Ammon's horn (tissue), 1 donor: ENCODE measurements at regions not wholly inside any gene's neighbourhood (a gene's known extent, or its start where the extent isn't known, plus 50 kb on each side); places are given as distances from the start of the nearest gene placed in this dataset.

Experiments
- DNase-seq: peaks from one replicate; pipeline ENCODE4 v3.0.0-alpha.2; 2016; ENCODE audit warnings: low spot score

DNA sequence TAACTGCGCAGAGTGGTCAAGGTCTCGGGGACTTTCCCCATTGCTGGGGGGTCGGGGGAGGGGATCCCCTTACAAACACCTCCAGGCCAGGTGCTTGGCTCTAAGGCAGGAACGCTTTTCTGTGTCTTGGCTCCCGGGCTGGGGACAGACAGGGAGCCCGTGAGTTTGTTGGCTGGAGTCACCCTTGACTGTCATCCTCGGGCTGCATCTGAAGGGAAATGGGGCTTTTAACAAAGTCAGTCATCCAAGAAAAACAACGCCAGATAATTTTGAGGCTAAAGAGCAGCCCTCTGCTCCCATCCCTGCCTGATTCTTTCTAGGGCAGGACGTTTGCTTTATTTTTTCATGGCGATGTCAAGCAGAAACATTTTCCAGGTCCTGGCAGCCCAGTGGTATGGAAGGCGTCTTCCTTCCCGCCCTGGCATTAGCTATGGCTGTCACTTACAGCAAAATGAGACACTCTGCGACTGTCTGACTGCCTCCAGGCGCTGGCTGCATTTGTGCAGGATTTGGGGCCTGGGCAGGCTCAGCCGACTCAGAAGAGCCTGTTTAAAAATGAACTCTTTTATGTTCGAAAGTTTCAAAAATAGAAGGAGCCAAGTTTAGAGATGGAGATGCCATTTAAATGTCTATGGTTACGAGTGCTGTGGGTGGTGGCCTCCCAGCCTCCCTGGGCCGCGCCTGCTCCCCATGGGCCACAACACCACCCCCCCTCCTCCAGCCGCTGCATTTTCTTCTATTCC lies 54.7 kb upstream of the TNS3 start:
- no peak for DNase-seq

GRCh38 chr7:47636081-47636432 lies 54.1 kb upstream of the TNS3 start:
- DNase-seq, result no peak

DNA sequence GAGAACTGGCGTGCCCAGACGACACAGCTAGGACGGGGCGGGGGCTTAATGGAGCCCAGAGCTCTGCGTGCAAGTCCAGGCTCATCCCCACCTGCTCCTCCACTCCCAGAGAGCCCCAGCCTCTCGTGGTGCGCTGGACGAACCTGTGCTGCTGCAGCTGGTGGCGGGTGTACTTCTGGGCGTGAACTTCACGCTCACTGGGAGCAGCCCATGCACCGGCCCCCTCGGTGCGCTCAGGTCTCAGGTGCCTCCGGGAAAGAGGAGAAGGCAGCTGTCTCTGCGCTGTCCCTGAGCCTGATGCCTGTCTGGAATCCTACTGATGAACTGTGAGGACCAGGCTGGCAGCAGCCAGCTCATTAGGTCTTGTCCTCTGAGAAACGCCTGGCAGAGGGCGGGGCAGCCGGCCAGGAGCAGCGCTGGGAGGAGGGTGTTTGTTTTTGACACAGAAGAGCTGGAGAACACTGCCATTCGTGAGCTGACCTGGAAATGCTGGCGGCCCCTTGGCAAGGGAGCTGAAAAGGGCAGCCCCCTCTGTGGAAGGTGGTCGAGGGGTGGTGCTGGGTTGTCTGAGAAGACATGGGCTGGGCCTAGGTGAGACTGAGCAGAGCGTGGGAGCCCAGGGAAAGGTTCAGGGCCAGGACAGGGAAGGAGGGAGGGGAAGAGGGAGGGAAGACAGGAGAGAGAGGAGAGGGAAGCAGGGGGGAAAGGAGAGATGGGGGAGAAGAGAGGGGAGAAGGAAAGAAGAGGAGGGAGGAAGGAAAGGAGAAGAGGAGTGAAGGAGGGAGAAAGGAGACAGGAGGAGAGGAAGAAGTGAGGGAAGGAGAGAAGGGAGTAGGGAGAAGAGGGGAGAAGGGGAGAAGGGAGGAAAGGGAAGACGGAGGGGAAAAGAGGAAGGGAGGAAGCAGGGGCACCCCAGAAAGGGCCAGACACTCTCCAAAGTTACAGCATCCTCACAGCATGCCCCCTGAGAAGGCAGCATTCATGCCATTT lies 53.5 kb upstream of the TNS3 start:
- peak; percentile 43 for DNase-seq

DNA sequence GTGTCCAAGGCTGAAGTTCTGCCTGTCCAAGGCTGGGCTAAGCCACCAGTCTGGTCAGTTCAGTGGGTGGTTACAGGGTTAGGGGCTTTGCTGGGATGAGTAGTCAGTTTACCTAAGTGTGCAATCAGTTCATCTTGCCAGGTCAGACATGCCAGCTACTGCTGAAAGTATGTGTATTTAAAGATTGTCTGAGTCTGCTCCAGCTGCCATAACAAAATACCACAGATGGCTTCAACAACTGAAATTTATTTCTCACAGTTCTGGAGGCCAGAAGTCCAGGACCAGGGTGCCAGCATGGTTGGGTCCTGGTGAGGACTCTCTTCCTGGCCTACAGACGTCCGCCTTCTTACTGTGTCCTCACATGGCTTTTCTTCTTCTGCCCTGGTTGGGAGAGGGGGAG lies 52.4 kb upstream of the TNS3 start:
- no peak for DNase-seq

- DNase-seq, result no peak
Observed at GRCh38 chr7:47633134-47633533, 51.2 kb upstream of the TNS3 start.
